ENCODE measurements at regions not wholly inside any gene's neighbourhood (a gene's known extent, or its start where the extent isn't known, plus 50 kb on each side); places are given as distances from the start of the nearest gene placed in this dataset.
"Not testable (repeated sequence)": the region's sequence is repeated elsewhere in the genome, so short reads cannot be mapped to it uniquely, and the experiment has no call there.

DNA sequence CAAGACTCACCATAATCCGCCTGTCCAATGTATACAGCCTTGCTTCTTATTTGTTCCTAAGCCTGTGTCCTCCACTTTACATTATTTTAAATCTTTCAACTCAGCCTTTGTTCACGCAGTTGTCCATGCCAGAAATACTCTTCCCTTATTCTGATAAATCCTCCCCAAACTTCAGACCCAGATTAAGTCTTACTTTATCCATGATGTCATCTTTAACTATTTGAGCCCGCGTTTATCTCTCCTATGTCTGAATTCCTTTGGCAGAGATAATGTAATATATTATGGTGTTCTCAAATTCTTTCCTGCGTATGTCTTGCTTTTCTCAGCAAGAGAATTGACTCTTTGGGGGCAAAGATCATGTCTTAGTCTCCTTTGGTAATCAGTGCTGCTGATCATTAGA lies 129.6 kb downstream of the LUZP4 start:
- Mint-ChIP-seq H3K27ac (no peak overlapping the region), H3K9me3 (no peaks in the 10 kb centered on the region), H3K27me3 (ENCODE audit: insufficient read depth) (peaks cover 4% of the 10 kb centered on the region), H3K36me3 (ENCODE audit: low read depth) (no peaks in the 10 kb centered on the region), H3K4me1 (ENCODE audit: low read depth) (peaks cover 11% of the 10 kb centered on the region; the same call in 1 of the 2 replicates), H3K4me3 (no peak overlapping the region)
- TF ChIP-seq, protein P1, sequence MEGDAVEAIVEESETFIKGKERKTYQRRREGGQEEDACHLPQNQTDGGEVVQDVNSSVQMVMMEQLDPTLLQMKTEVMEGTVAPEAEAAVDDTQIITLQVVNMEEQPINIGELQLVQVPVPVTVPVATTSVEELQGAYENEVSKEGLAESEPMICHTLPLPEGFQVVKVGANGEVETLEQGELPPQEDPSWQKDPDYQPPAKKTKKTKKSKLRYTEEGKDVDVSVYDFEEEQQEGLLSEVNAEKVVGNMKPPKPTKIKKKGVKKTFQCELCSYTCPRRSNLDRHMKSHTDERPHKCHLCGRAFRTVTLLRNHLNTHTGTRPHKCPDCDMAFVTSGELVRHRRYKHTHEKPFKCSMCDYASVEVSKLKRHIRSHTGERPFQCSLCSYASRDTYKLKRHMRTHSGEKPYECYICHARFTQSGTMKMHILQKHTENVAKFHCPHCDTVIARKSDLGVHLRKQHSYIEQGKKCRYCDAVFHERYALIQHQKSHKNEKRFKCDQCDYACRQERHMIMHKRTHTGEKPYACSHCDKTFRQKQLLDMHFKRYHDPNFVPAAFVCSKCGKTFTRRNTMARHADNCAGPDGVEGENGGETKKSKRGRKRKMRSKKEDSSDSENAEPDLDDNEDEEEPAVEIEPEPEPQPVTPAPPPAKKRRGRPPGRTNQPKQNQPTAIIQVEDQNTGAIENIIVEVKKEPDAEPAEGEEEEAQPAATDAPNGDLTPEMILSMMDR (IDR thresholded peaks at IDR 0.05) = no peak
- DNase-seq = no peak

DNA sequence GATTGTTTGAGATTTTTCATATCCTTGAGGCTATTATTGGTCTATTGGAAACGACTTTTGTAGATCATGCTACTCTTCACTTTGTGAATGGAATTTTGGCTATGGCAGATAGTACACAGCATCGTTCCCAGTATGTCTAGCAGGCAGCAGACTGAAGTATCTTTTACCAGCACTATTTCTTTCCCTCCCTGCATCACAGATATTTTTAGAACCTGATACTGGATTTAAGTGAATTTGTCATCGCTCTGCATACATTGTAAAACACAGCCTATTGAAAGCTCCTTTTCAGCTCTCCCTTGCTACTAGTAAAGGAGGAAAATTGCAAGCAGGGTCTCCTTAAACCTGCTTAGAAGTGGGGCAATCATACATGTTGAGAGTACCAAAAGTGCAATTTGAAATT lies 133.6 kb downstream of the LUZP4 start:
- Mint-ChIP-seq H3K9me3 (no peaks in the 10 kb centered on the region), H3K27ac (no peak overlapping the region), H3K27me3 (ENCODE audit: insufficient read depth) (peaks cover 4% of the 10 kb centered on the region), H3K36me3 (ENCODE audit: low read depth) (peaks cover 6% of the 10 kb centered on the region; the same call in 1 of the 2 replicates), H3K4me3 (no peak overlapping the region), H3K4me1 (ENCODE audit: low read depth) (no peaks in the 10 kb centered on the region)
- no peak for DNase-seq
- TF ChIP-seq, protein P1 (IDR thresholded peaks at IDR 0.05) = no peak

DNA sequence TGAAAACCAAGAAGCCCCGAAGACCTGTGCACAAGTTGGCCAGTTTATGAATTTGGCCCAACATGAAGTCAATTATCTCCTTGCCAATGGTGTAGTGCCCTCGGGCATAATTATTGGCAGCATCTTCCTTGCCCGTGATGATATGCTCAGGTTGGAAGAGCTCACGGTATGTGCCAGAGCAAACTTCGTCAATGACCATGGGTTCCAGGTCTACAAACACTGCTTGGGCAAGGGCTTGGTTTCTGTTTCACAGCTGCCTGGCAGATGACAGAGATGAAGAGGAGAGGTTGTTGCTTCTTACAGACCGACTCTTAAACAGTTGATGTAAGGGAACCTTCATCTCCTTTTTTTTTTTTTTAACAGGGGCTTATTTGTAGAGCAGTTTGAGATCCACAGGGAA lies 135.6 kb upstream of the PLS3 start:
- H3K4me3 Mint-ChIP-seq = no peak overlapping the region
- no peaks in the 10 kb centered on the region for H3K4me1 Mint-ChIP-seq (ENCODE audit: low read depth)
- DNase-seq = no peak
- H3K27me3 Mint-ChIP-seq (ENCODE audit: insufficient read depth) = peaks cover 4% of the 10 kb centered on the region
- peaks cover 6% of the 10 kb centered on the region; the same call in 1 of the 2 replicates for H3K36me3 Mint-ChIP-seq (ENCODE audit: low read depth)
- H3K27ac Mint-ChIP-seq = no peak overlapping the region
- H3K9me3 Mint-ChIP-seq = no peaks in the 10 kb centered on the region
- TF ChIP-seq, protein P1 (IDR thresholded peaks at IDR 0.05) = no peak

DNA sequence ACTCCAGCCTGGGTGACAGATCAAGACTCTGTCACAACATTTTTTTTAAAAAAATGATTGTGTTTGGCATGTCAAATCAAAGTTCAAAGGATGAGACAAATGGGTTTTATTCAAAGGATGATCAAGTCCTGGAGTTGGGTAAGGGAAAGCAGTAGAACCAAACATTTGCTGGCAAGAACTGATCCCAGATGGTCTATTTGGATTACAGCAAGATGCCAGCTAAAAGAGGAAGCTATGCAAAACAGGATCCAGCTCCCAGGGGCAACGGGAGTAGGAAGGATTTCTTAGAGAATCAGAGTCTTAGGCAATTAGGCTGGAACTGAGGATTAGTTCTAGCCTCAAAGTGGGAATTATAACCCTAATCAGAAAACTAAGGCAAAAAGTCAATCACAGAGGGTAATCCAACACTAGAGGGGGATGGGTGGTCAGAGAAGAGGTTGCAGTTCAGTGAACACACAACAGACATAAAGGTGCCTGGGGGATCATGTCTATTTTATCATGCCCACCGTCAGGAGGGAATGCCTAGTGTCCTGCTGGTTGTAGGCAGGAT lies 133.0 kb upstream of the PLS3 start:
- DNase-seq = no peak

DNA sequence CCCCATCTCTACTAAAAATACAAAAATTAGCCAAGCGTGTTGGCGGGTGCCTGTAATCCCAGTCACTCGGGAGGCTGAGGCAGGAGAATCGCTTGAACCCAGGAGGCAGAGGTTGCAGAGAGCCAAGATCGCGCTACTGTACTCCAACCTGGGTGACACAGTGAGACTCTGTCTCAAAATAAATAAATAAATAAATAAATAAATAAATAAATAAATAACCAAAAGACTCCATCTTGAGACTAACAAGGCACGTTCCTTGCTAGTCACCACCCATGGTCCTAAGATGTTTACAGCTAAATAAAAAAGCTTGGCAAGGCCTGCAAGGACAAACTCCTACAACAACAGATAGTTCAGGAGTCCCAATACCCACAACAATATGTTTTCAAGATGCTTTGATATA lies 126.1 kb upstream of the PLS3 start:
- H3K27me3 Mint-ChIP-seq (ENCODE audit: insufficient read depth); H3K4me1 Mint-ChIP-seq (ENCODE audit: low read depth): not testable (repeated sequence)

More for the DNA sequence above, 133.0 kb upstream of the PLS3 start:
- Mint-ChIP-seq H3K4me3 (no peak overlapping the region), H3K27ac (no peak overlapping the region), H3K4me1 (ENCODE audit: low read depth) (no peaks in the 10 kb centered on the region), H3K36me3 (ENCODE audit: low read depth) (peaks cover 6% of the 10 kb centered on the region; the same call in 1 of the 2 replicates), H3K27me3 (ENCODE audit: insufficient read depth) (peaks cover 4% of the 10 kb centered on the region), H3K9me3 (no peaks in the 10 kb centered on the region)
- TF ChIP-seq, protein P1 (IDR thresholded peaks at IDR 0.05) = no peak

DNA sequence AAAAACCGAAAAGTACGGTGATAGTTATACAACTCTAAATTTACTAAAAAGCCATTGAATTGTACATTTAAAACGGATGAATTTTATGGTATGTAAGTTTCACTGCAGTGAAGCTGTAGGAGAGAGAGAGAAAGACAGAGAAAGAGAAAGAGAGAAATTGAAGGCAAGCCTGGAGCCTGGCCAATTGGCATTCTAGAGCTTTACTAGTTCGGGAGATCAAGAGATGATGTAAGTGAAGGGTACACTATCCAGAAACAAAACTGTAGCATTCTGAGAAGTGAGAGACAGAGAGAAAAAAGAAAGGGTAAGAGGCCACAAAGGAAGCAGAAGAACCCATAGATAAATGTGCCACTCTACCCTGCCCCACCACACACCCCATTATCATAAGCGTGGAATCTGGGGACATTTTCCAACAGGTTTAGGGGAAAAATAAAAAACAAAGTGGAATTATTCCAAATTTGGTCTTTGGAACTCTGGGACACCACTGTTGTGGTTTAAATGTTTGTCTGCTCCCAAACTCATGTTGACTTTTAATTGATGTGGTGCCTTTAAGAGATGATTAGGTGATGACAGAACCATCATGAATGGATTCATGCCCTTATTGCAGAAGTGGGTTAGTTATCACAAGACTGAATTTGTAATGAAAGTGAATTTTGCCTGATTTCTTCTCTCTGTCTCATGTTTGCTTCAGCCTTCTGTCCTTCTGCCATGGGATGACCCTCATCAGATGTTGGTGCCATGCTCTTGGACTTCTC lies 123.0 kb upstream of the PLS3 start:
- TF ChIP-seq, protein P1 (IDR thresholded peaks at IDR 0.05) = no peak
- DNase-seq = no peak
- Mint-ChIP-seq H3K9me3 (no peaks in the 10 kb centered on the region), H3K4me1 (ENCODE audit: low read depth) (no peaks in the 10 kb centered on the region), H3K27ac (no peak overlapping the region), H3K36me3 (ENCODE audit: low read depth) (no peaks in the 10 kb centered on the region), H3K27me3 (ENCODE audit: insufficient read depth) (no peaks in the 10 kb centered on the region), H3K4me3 (no peak overlapping the region)

More for the DNA sequence above, 126.1 kb upstream of the PLS3 start:
- H3K4me3 Mint-ChIP-seq; H3K36me3 Mint-ChIP-seq (ENCODE audit: low read depth); H3K9me3 Mint-ChIP-seq; H3K27ac Mint-ChIP-seq; DNase-seq: not testable (repeated sequence)

All from HFFc6 (cell line).